ENCODE measurements at regions not wholly inside any gene's neighbourhood (a gene's known extent, or its start where the extent isn't known, plus 50 kb on each side); places are given as distances from the start of the nearest gene placed in this dataset.

DNA sequence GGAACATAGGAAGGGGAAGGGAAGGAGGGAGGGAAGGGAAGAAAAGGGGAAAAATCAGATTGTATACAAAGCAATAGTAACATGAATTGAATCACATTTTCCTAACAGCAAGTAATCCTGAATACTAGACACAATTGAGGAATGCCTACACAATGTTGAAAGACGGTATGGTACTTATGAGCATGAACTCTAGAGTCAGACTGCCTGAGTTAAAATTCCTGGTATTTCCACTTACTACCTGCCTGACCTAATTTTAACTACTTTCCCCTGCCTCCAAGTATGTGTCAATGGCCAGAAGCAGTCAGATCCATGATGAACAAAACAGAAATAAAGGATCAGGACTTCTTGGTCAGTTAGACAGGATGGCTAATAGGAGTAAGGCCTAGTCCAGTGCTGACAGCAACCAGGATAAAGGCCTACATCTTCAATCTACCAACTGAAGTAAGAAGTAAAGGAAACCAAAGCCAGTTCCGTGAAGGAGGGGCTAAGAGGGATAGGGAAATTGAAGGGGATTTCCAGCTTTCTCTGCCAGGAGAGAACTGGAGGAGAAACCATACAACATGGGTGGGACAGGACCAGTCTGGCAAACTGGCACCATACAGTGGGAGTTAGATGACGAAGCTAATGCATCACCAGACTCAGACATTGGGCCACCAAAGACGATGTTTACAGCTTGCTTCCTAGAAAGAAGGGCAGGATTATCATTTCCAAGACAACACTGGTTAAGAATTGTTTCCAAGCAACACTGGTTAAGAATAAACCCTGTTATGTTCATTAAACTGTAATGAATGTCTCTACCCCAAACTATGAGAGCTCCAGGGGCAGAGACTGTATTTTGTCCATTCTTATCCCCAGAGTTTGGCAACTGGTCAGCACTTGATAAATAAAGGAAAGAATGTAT lies 151.6 kb upstream of the UBE2E2 start:
- H2AFZ ChIP-seq (ENCODE audit: low read depth, low read length, poor library complexity, severe bottlenecking): no peak overlapping the region
- H3K4me2 ChIP-seq (ENCODE audit: low read length): no peak overlapping the region
- H3K79me2 ChIP-seq (ENCODE audit: insufficient read depth, low read length): no peaks in the 10 kb centered on the region
- POLR2A ChIA-PET: no interaction called here
- H3K27me3 ChIP-seq (ENCODE audit: insufficient read depth, low read length): no peaks in the 10 kb centered on the region
- DNase-seq (ENCODE audit: low read depth, low spot score): no peak
- no peak overlapping the region for H3K9ac ChIP-seq (ENCODE audit: low read length)
- RAD21 ChIA-PET (ENCODE audit: low non-redundant PET in 1 of 2, low total read pairs in 2 of 2, uncharacterized antibody in 2 of 2, unreplicated experiment in 2 of 2): no interaction called here
- CTCF ChIA-PET: no interaction called here
- no peak overlapping the region for H3K27ac ChIP-seq (ENCODE audit: low read depth, low read length)
- intact Hi-C loops (cut with micrococcal nuclease): no loop called here
- TF ChIP-seq POLR2AphosphoS5 (IDR thresholded peaks at IDR 0.05; ENCODE audit: low read depth, low read length): no peak
- TF ChIP-seq, protein P1, sequence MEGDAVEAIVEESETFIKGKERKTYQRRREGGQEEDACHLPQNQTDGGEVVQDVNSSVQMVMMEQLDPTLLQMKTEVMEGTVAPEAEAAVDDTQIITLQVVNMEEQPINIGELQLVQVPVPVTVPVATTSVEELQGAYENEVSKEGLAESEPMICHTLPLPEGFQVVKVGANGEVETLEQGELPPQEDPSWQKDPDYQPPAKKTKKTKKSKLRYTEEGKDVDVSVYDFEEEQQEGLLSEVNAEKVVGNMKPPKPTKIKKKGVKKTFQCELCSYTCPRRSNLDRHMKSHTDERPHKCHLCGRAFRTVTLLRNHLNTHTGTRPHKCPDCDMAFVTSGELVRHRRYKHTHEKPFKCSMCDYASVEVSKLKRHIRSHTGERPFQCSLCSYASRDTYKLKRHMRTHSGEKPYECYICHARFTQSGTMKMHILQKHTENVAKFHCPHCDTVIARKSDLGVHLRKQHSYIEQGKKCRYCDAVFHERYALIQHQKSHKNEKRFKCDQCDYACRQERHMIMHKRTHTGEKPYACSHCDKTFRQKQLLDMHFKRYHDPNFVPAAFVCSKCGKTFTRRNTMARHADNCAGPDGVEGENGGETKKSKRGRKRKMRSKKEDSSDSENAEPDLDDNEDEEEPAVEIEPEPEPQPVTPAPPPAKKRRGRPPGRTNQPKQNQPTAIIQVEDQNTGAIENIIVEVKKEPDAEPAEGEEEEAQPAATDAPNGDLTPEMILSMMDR (IDR thresholded peaks at IDR 0.05 in 2 of 3, conservative IDR thresholded peaks at IDR 0.05 in 1 of 3; ENCODE audit: borderline replicate concordance in 1 of 3, insufficient read depth in 1 of 3, low read depth in 2 of 3, low read length in 2 of 3): no peak
- no peaks in the 10 kb centered on the region for H3K9me3 ChIP-seq (ENCODE audit: control insufficient read depth in 1 of 2, insufficient read depth in 1 of 2, low read depth in 1 of 2, low read length in 2 of 2)
- no peak overlapping the region for H3K4me3 ChIP-seq (replicated peaks in 1 of 2; ENCODE audit: low read depth in 1 of 2, low read length in 2 of 2)
- no TSS peak for BruUV-seq (replicated peaks)
- H3K9me2 ChIP-seq (ENCODE audit: insufficient read depth): no peaks in the 10 kb centered on the region
- no peaks in the 10 kb centered on the region for H4K20me1 ChIP-seq (ENCODE audit: insufficient read depth)
- no peaks in the 10 kb centered on the region for H3K4me1 ChIP-seq (ENCODE audit: control insufficient read depth in 1 of 2, insufficient read depth in 2 of 2, low read length in 2 of 2)
- ATAC-seq: no peak
- no peaks in the 10 kb centered on the region for H3K36me3 ChIP-seq (ENCODE audit: control insufficient read depth in 1 of 2, insufficient read depth in 2 of 2, low read length in 2 of 2)

- Histone ChIP-seq H3K79me2 (ENCODE audit: insufficient read depth, low read length) (no peaks in the 10 kb centered on the region), H3K27me3 (ENCODE audit: insufficient read depth, low read length) (no peaks in the 10 kb centered on the region), H3K4me3 (replicated peaks in 1 of 2; ENCODE audit: low read depth in 1 of 2, low read length in 2 of 2) (no peak overlapping the region), H3K9me2 (ENCODE audit: insufficient read depth) (no peaks in the 10 kb centered on the region), H4K20me1 (ENCODE audit: insufficient read depth) (no peaks in the 10 kb centered on the region), H3K9me3 (ENCODE audit: control insufficient read depth in 1 of 2, insufficient read depth in 1 of 2, low read depth in 1 of 2, low read length in 2 of 2) (no peaks in the 10 kb centered on the region), H3K4me1 (ENCODE audit: control insufficient read depth in 1 of 2, insufficient read depth in 2 of 2, low read length in 2 of 2) (no peaks in the 10 kb centered on the region), H3K27ac (ENCODE audit: low read depth, low read length) (no peak overlapping the region), H2AFZ (ENCODE audit: low read depth, low read length, poor library complexity, severe bottlenecking) (no peak overlapping the region), H3K4me2 (ENCODE audit: low read length) (no peak overlapping the region), H3K36me3 (ENCODE audit: control insufficient read depth in 1 of 2, insufficient read depth in 2 of 2, low read length in 2 of 2) (no peaks in the 10 kb centered on the region), H3K9ac (ENCODE audit: low read length) (no peak overlapping the region)
- ChIA-PET POLR2A (no interaction called here), RAD21 (ENCODE audit: low non-redundant PET in 1 of 2, low total read pairs in 2 of 2, uncharacterized antibody in 2 of 2, unreplicated experiment in 2 of 2) (no interaction called here), CTCF (no interaction called here)
- no peak for ATAC-seq
- intact Hi-C loops (cut with micrococcal nuclease): no loop called here
- BruUV-seq (replicated peaks): no TSS peak
- DNase-seq (ENCODE audit: low read depth, low spot score): no peak
- TF ChIP-seq SRF (IDR thresholded peaks at IDR 0.05; ENCODE audit: low read depth): no peak
- TF ChIP-seq EGR1 (IDR thresholded peaks at IDR 0.05; ENCODE audit: low read depth): no peak
- TF ChIP-seq JUND (IDR thresholded peaks at IDR 0.05): no peak
- no peak for TF ChIP-seq TCF7L2 (IDR thresholded peaks at IDR 0.05; ENCODE audit: borderline replicate concordance, extremely low read depth, insufficient read depth, insufficient read length)
- no peak for TF ChIP-seq POLR2A (IDR thresholded peaks at IDR 0.05; ENCODE audit: borderline replicate concordance, extremely low read depth, insufficient read depth, insufficient read length)
- TF ChIP-seq, protein P2, sequence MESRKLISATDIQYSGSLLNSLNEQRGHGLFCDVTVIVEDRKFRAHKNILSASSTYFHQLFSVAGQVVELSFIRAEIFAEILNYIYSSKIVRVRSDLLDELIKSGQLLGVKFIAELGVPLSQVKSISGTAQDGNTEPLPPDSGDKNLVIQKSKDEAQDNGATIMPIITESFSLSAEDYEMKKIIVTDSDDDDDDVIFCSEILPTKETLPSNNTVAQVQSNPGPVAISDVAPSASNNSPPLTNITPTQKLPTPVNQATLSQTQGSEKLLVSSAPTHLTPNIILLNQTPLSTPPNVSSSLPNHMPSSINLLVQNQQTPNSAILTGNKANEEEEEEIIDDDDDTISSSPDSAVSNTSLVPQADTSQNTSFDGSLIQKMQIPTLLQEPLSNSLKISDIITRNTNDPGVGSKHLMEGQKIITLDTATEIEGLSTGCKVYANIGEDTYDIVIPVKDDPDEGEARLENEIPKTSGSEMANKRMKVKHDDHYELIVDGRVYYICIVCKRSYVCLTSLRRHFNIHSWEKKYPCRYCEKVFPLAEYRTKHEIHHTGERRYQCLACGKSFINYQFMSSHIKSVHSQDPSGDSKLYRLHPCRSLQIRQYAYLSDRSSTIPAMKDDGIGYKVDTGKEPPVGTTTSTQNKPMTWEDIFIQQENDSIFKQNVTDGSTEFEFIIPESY (IDR thresholded peaks at IDR 0.05; ENCODE audit: extremely low read depth, insufficient replicate concordance, low read length): no peak
- no peak for TF ChIP-seq ELF1 (IDR thresholded peaks at IDR 0.05; ENCODE audit: borderline replicate concordance, low read depth)
- TF ChIP-seq FOSL1 (IDR thresholded peaks at IDR 0.05; ENCODE audit: low read depth): no peak
- no peak for TF ChIP-seq CEBPB (IDR thresholded peaks at IDR 0.05; ENCODE audit: low read depth)
- no peak for TF ChIP-seq YY1 (IDR thresholded peaks at IDR 0.05; ENCODE audit: extremely low read depth, insufficient replicate concordance, low read depth, low read length)
- TF ChIP-seq, protein P1 (IDR thresholded peaks at IDR 0.05 in 2 of 3, conservative IDR thresholded peaks at IDR 0.05 in 1 of 3; ENCODE audit: borderline replicate concordance in 1 of 3, insufficient read depth in 1 of 3, low read depth in 2 of 3, low read length in 2 of 3): no peak
- TF ChIP-seq SP1 (IDR thresholded peaks at IDR 0.05; ENCODE audit: low read depth): no peak
These were observed 150.9 kb upstream of the UBE2E2 start for GRCh38 chr3:23052208-23052607.
